ENCODE measurements at regions not wholly inside any gene's neighbourhood (a gene's known extent, or its start where the extent isn't known, plus 50 kb on each side); places are given as distances from the start of the nearest gene placed in this dataset.

DNA sequence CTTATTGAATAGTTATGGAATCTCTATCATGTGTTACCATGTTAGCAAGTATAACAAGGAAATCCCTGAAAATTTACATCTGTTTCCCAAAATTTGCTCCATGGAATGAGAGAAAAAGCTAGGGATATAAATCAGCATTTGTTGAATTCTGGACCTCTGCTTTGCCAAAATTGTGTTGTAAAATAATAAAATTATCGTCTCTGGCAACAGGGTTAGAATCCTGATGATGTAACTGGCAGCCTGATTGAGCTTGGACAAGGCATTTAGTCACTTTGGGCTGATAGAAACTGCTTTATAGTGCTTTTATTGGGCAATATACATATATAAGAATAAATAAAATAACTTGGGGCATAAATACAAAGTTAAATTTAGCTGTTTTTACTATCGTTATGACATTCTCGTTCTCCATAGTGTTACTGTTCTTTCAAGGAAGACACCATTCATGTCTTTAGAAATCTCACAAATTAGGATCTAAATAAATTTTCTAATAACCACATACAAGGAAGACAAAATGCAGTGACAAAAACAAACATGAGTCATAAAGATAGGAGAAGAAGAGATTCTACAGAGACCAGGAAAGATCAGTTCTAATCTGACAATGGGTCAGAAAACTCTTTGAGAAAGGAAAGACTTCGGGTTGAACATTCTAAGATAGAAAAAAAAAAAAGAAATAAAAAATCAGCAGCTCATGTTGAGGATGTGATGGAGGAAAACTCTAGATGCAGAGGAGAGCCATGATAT lies 145.0 kb upstream of the CDH10 start:
- intact Hi-C loops (cut with DNase I) = no loop called here

DNA sequence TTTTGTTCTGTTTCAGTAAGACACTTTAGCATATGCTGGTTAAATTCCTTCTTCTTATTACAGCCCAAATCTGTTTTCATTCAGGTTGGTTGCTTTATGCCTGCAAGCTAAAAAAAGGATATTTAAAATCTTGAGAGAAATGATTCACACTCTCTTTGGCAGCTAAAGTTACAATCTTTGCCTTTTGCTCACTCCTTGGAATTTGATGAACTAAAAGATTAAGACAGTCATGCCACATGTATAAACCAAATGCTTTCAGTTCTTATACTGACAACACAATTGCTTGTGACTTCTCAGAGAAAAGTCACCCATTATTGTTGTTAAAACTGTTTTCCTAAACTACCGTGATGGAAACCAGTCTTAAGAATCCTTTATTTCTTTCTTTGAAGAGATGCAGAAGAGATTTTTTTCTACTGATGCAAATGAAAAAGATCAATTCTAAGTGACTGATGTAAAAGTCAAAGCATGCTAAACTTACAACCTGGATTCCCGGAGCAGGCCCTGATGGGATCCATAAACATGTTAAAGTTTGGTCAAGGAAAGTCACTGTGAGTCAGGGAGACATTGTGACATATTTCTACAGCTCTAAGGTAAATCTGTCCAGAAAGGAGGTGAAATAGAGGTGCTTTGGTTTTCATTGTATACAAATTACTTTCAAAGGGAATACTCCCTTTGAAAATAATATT lies 144.2 kb upstream of the CDH10 start:
- Histone ChIP-seq H3K27ac (no peak overlapping the region), H3K27me3 (no peaks in the 10 kb centered on the region), H3K36me3 (no peaks in the 10 kb centered on the region), H3K9me3 (no peaks in the 10 kb centered on the region), H3K4me3 (no peak overlapping the region), H3K4me1 (no peaks in the 10 kb centered on the region)
- intact Hi-C loops (cut with DNase I) = no loop called here
- no peak for DNase-seq
- TF ChIP-seq, protein P1, sequence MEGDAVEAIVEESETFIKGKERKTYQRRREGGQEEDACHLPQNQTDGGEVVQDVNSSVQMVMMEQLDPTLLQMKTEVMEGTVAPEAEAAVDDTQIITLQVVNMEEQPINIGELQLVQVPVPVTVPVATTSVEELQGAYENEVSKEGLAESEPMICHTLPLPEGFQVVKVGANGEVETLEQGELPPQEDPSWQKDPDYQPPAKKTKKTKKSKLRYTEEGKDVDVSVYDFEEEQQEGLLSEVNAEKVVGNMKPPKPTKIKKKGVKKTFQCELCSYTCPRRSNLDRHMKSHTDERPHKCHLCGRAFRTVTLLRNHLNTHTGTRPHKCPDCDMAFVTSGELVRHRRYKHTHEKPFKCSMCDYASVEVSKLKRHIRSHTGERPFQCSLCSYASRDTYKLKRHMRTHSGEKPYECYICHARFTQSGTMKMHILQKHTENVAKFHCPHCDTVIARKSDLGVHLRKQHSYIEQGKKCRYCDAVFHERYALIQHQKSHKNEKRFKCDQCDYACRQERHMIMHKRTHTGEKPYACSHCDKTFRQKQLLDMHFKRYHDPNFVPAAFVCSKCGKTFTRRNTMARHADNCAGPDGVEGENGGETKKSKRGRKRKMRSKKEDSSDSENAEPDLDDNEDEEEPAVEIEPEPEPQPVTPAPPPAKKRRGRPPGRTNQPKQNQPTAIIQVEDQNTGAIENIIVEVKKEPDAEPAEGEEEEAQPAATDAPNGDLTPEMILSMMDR (IDR thresholded peaks at IDR 0.05) = no peak
- ATAC-seq = no peak

More for the DNA sequence above, 145.0 kb upstream of the CDH10 start:
- Histone ChIP-seq H3K36me3 (no peaks in the 10 kb centered on the region), H3K27me3 (no peaks in the 10 kb centered on the region), H3K9me3 (no peaks in the 10 kb centered on the region), H3K27ac (no peak overlapping the region), H3K4me1 (no peaks in the 10 kb centered on the region), H3K4me3 (no peak overlapping the region)
- TF ChIP-seq, protein P1 (IDR thresholded peaks at IDR 0.05) = no peak
- no peak for DNase-seq
- ATAC-seq = no peak

DNA sequence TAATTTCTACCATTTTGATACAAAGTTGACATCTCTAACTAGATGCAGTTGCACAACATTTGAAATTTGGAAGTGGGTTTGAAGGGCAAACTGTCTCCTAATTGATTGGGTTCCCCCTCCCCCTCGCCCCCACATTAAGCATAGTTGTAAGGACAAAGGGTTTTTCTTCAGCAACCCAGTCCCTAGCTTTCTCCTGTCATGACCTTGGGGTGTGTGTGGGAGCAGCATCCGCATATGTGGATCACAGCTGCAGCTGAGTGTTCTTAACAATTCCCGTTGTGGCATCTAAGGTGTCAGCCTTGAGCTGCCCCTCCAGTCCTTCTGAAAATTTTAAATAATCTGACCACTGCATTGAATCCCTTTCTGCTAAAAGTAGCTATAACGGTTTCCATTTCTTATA lies 141.3 kb upstream of the CDH10 start:
- no peaks in the 10 kb centered on the region for H3K4me1 ChIP-seq
- intact Hi-C loops (cut with DNase I) = no loop called here

DNA sequence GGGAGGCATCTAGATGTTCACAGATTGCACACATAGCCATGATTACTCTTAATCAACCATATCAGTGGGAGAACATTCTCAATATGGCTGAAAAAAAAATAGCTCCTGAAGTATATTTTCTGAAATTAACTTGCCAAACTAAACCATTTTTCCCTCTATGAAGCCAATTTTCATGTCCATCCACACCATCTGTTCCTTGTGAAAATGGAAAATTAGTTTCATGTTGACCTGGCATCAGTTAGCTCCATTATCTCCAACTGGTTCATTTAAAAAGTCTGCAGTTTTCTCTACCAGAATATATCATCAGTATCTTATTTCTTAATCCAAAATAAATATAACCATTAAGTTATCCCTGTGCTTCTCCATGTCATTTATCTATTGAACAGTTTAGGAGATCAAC lies 138.8 kb upstream of the CDH10 start:
- no peak for ATAC-seq
- H3K27me3 ChIP-seq = no peaks in the 10 kb centered on the region
- no peaks in the 10 kb centered on the region for H3K4me1 ChIP-seq
- H3K36me3 ChIP-seq = no peaks in the 10 kb centered on the region
- no peak overlapping the region for H3K4me3 ChIP-seq
- TF ChIP-seq, protein P1 (IDR thresholded peaks at IDR 0.05) = no peak
- no peaks in the 10 kb centered on the region for H3K9me3 ChIP-seq
- H3K27ac ChIP-seq = no peak overlapping the region
- DNase-seq = no peak
- intact Hi-C loops (cut with DNase I) = no loop called here

More for the DNA sequence above, 141.3 kb upstream of the CDH10 start:
- ATAC-seq (no peak), DNase-seq (no peak)
- Histone ChIP-seq H3K27ac (no peak overlapping the region), H3K36me3 (no peaks in the 10 kb centered on the region), H3K4me3 (no peak overlapping the region), H3K9me3 (no peaks in the 10 kb centered on the region), H3K27me3 (no peaks in the 10 kb centered on the region)
- TF ChIP-seq, protein P1 (IDR thresholded peaks at IDR 0.05) = no peak

DNA sequence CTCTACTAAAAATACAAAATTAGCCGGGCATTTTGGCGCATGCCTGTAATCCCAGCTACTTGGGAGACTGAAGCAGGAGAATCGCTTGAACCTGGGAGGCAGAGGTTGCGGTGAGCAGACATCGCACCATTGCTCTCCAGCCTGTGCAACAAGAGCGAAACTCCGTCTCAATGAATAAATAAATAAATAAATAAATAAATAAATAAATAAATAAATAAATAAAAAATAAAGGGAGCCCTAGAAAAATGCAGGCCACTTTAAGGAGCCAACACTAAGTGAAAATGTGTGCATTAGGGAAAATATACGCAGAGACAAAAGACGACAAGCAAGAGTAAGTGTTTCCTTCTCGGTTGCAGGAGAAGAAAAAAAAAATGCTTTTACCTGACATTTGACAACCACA lies 132.6 kb upstream of the CDH10 start:
- TF ChIP-seq, protein P1 (IDR thresholded peaks at IDR 0.05) = no peak
- no peak for ATAC-seq
- no peak for DNase-seq
- intact Hi-C loops (cut with DNase I) = no loop called here
- Histone ChIP-seq H3K4me1 (no peaks in the 10 kb centered on the region), H3K36me3 (no peaks in the 10 kb centered on the region), H3K9me3 (peaks cover 0 to 2% of the 10 kb centered on the region in 2 donors), H3K27me3 (no peaks in the 10 kb centered on the region), H3K27ac (no peak overlapping the region), H3K4me3 (no peak overlapping the region)

Measured in left lung (tissue), 4 donors.